Sigmoid colon (tissue), 6 donors: ENCODE measurements at regions not wholly inside any gene's neighbourhood (a gene's known extent, or its start where the extent isn't known, plus 50 kb on each side); places are given as distances from the start of the nearest gene placed in this dataset.
A peak's percentile ranks its signal among the peaks of the same experiment; 100 is the strongest.

Experiments
- DNase-seq: peaks from one replicate; pipeline ENCODE4 v3.0.0-alpha.2; 2019
- H3K27ac ChIP-seq, 4 donors: fragments of 200-600 bp; sonication (generic); one replicate each; pipeline ENCODE4 v1.5.1; 2016 to 2019; ENCODE audit warnings: mild to moderate bottlenecking in 1 of 4
- H3K27me3 ChIP-seq, 3 donors: fragments of 200-600 bp; sonication (generic); one replicate each; pipeline ENCODE4 v1.5.1; 2019; ENCODE audit warnings: mild to moderate bottlenecking in 1 of 3
- H3K36me3 ChIP-seq, 4 donors: fragments of 200-600 bp; sonication (generic); one replicate each; pipeline ENCODE4 v1.5.1; 2016 to 2019
- H3K4me1 ChIP-seq, 4 donors: fragments of 200-600 bp; sonication (generic); one replicate each; pipeline ENCODE4 v1.5.1; 2017 to 2019
- H3K4me3 ChIP-seq, 4 donors: fragments of 200-600 bp; sonication (generic); one replicate each; pipeline ENCODE4 v1.5.1; 2017 to 2019; ENCODE audit warnings: mild to moderate bottlenecking in 2 of 4, moderate library complexity in 1 of 4
- H3K9me3 ChIP-seq, 4 donors: fragments of 200-600 bp in 3 of 4; sonication (generic) in 3 of 4; one replicate each; pipeline versions ENCODE4 v1.5.1 to v1.6.1; 2013 to 2019
- CTCF ChIP-seq, 4 experiments: fragments of 450-650 bp in 3 of 4; fragments of 200-600 bp in 1 of 4; IDR thresholded peaks; one replicate each; pipeline ENCODE4 v1.5.1; 2016 to 2019; ENCODE audit warnings: antibody characterized with exemption in 4 of 4, mild to moderate bottlenecking in 3 of 4, moderate library complexity in 2 of 4
- EP300 ChIP-seq, 4 donors: sonication (generic); formaldehyde crosslinking; IDR thresholded peaks; one replicate each; pipeline ENCODE4 v1.6.1; 2017; ENCODE audit warnings: antibody characterized with exemption in 4 of 4
- POLR2A ChIP-seq, 2 donors: fragments of 450-650 bp; IDR thresholded peaks; one replicate each; pipeline ENCODE4 v1.6.1; 2016; ENCODE audit warnings: antibody characterized with exemption in 2 of 2, mild to moderate bottlenecking in 2 of 2, moderate library complexity in 2 of 2
- POLR2AphosphoS5 ChIP-seq, 4 donors: sonication (generic); formaldehyde crosslinking; IDR thresholded peaks; one replicate each; pipeline ENCODE4 v1.6.1; 2017; ENCODE audit warnings: antibody characterized with exemption in 4 of 4
- WGBS, 2 donors: extraction: QIAGEN DNeasy Blood & Tissue Kit; methylation state at CpG; one replicate each; pipeline ENCODE4 v1.1.7; 2013; 5-methylcytosine and 5-hydroxymethylcytosine counted together
- intact Hi-C: fragments of 100-400 bp; cut with DNase I; formaldehyde crosslinking; loops from one replicate; pipeline ENCODE4 v1.15.1; 2023
- donor health status: healthy with polysubstance abuse.
- donor health status: healthy.

DNA sequence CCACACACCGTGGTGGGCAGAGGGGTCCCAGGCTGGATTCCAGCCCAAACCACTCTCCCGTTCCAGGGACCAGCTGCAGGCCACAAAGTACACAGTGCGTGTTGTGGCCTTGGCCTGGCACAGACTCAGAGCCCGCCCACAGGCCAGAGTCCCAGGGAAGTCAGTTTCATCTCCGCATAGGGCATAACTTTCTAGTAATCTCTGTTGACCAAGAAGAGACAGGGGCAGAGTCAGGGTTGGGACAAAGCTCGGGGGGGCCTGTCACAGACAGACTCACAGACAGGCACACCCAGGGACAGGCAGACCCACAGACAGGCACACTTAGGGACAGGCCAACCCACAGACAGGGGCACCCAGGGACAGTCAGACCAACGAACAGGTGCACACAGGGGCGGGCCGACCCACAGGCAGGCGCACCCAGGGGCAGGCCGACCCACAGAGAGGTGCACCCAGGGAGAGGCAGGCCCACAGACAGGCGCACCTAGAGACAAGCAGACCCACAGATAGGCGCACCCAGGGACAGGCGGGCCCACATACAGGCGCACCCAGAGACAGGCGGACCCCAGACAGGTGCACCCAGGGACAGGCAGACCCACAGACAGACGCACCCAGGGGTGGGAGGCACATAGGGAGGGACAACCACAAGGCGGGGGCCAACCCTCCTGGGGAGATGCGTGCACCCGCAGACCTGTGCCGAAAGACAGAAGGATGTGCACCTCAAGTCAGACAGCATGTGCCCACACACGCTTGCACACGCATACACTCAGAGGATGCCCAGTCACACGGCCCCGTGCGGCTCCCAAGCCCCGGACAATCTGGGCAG, 323.3 kb upstream of the RTL1 start:
- no peaks in the 10 kb centered on the region for H3K36me3 ChIP-seq
- TF ChIP-seq EP300 (IDR thresholded peaks at IDR 0.05) (no peak), POLR2AphosphoS5 (IDR thresholded peaks at IDR 0.05) (no peak), CTCF (IDR thresholded peaks at IDR 0.05) (no peak), POLR2A (IDR thresholded peaks at IDR 0.05) (no peak)
- H3K4me1 ChIP-seq = no peaks in the 10 kb centered on the region
- no peak overlapping the region for H3K27ac ChIP-seq
- no peak overlapping the region for H3K4me3 ChIP-seq
- no peak for DNase-seq
- intact Hi-C loops = no loop called here
- WGBS, 2 donors = 33 to 67% methylated on average over 27 of the region's 27 CpGs
- H3K27me3 ChIP-seq = no peaks in the 10 kb centered on the region
- no peaks in the 10 kb centered on the region for H3K9me3 ChIP-seq

DNA sequence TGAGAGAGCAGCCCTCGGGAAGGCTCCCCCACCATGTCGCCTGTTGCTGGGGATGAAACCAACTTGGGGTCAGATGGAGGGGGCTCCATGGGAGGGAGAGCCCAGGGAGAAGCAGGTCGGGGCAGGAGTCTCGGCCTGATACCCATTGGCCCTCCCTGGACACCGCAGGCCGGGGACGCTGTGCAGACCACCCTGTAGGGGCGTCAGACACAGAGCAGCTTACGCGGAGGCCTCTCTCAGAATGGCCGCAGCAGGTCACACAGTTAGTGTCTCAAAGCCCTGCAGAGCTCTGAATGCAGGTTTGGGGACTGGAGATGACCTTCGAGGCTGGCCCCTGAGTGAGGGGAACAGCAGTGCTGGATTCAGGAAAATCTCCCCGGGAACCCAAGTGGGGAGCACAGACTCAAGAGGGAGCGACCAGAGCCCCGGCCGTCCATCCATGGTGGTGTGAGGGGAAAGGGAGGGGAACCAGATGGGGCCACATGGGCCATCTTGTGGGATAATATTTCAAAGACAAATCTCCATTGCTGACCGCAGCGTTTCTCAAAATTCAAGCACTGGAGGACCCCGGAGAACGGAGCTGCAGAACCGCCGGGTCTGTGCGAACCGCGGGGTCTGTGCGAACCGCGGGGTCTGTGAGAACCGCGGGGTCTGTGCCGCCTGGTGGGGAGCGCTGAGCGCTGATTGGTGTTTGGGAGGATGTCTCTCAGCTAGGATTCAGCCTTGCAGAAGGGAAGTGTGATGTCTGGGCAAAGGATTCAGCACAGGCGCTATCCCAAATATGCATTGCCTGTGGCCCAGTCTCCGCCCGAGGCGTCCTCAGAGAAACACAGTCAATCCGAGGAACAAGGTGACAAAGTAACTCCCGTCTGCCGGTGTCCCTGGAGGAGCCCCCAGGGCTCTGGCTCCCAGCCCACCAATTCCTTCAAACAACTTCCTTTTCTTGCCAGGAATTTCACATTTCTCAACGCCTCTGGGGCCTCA, 324.4 kb upstream of the RTL1 start:
- no peak for DNase-seq
- Histone ChIP-seq H3K36me3 (no peaks in the 10 kb centered on the region), H3K27ac (no peak overlapping the region), H3K9me3 (no peaks in the 10 kb centered on the region), H3K27me3 (no peaks in the 10 kb centered on the region), H3K4me3 (no peak overlapping the region), H3K4me1 (peaks cover 0 to 7% (median 4%) of the 10 kb centered on the region in 4 donors)
- WGBS, 2 donors = 92% methylated on average over 41 of the region's 41 CpGs
- TF ChIP-seq POLR2AphosphoS5 (IDR thresholded peaks at IDR 0.05) (no peak), EP300 (IDR thresholded peaks at IDR 0.05) (no peak), CTCF (IDR thresholded peaks at IDR 0.05) (no peak), POLR2A (IDR thresholded peaks at IDR 0.05) (no peak)
- intact Hi-C loops = no loop called here

DNA sequence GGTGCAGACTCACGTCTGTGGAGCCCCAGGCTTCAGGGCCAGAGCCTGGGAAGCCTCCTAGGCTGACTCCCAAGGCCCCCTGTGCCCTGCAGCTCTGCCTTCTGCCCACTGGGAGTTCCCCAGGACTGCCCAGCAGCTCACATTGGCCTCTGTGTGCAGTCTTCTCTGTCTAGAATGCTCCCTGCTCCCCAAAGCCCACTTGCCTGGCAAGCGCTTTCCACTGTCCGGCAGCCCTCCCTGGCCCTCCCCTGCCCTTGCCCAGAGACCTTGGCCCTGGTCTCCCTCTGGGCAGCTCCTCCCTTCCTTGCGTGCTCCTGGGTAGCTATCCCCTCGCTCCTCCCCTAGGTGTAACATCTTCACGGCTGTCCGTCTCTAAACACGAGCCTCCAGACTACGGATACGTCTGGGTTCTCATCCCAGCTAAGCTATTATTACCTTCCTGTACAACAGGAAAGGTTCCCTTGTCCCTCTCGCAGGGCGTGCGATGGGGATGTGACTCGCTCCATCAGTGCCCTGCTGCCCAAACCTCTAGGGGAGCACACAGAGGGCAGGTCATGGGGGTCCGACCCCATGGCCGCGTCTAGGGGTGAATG, 325.5 kb upstream of the RTL1 start:
- Histone ChIP-seq H3K4me3 (peak overlapping the region in 1 of 4 donors; percentile 30), H3K9me3 (no peaks in the 10 kb centered on the region), H3K4me1 (peaks cover 0 to 13% (median 11%) of the 10 kb centered on the region in 4 donors), H3K27me3 (no peaks in the 10 kb centered on the region), H3K27ac (peak overlapping the region in 1 of 4 donors; percentile 12), H3K36me3 (no peaks in the 10 kb centered on the region)
- no peak for TF ChIP-seq EP300 (IDR thresholded peaks at IDR 0.05)
- no peak for TF ChIP-seq POLR2AphosphoS5 (IDR thresholded peaks at IDR 0.05)
- TF ChIP-seq CTCF (IDR thresholded peaks at IDR 0.05) = no peak
- TF ChIP-seq POLR2A (IDR thresholded peaks at IDR 0.05) = no peak
- DNase-seq = no peak
- 90 to 92% methylated on average over 17 of the region's 17 CpGs for WGBS, 2 donors
- intact Hi-C loops = no loop called here

DNA sequence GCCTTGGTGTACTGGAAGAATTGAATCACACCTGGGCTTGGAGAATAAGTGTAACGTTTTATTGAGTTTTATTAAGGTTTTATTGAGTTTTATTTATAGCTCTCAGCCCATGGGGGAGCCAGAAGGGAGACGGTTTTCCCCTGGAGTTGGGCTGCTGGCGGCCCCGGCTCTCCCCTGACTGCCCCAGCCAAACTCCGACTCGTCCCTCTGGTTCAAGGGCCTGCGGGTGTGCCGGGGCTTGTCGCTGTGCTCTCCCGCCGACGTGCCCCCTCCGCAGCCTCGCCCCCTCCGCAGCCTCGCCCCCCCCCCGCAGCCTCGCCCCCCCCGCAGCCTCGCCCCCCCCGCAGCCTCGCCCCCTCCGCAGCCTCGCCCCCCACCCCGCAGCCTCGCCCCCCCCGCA, 326.1 kb upstream of the RTL1 start:
- H3K36me3 ChIP-seq = no peaks in the 10 kb centered on the region
- 27 to 77% methylated on average over 23 to 27 of the region's 27 CpGs for WGBS, 2 donors
- intact Hi-C loops = loop anchor here (5.0 to 10.0 kb wide), 3 partner anchors 42 to 567 kb away; no protein-coding TSS in a partner anchor
- peak overlapping the region in 2 of 4 donors; percentile 20 to 30 for H3K4me3 ChIP-seq
- peak overlapping the region in 1 of 4 donors; percentile 12 for H3K27ac ChIP-seq
- H3K27me3 ChIP-seq = no peaks in the 10 kb centered on the region
- DNase-seq = no peak
- peaks cover 0 to 13% (median 11%) of the 10 kb centered on the region in 4 donors for H3K4me1 ChIP-seq
- TF ChIP-seq POLR2AphosphoS5 (IDR thresholded peaks at IDR 0.05) = no peak
- H3K9me3 ChIP-seq = no peaks in the 10 kb centered on the region
